T-cell (primary cell): ENCODE measurements at regions not wholly inside any gene's neighbourhood (a gene's known extent, or its start where the extent isn't known, plus 50 kb on each side); places are given as distances from the start of the nearest gene placed in this dataset.
"Not testable (repeated sequence)": the region's sequence is repeated elsewhere in the genome, so short reads cannot be mapped to it uniquely, and the experiment has no call there.

ENCODE experiments used
- ATAC-seq, 4 experiments: fragments of 200-7000 bp in 3 of 4; fragments of 150-1000 bp in 1 of 4; cut with Tn5 transposase; replicated peaks in 1 of 4; 1 replicate in 3 of 4; 2 replicates in 1 of 4; pipeline ENCODE4 v1.10.0; 2021; ENCODE audit warnings: moderate library complexity in 3 of 4, mild to moderate bottlenecking in 2 of 4, moderate number of reproducible peaks in 1 of 4
- CTCF ChIA-PET, 2 donors: fragments of 300-600 bp; sonication (Branson Sonifier 250); formaldehyde crosslinking; loops; one replicate each; lab custom pipeline; 2022; ENCODE audit warnings: antibody characterized with exemption in 2 of 2; lab: Charles Lee
- POLR2A ChIA-PET, 2 donors: fragments of 300-600 bp; sonication (Branson Sonifier 250); formaldehyde crosslinking; loops; one replicate each; lab custom pipeline; 2022; ENCODE audit warnings: antibody characterized with exemption in 2 of 2; lab: Charles Lee
- DNase-seq, 35 experiments: peaks; one replicate each; pipeline versions ENCODE4 v3.0.0 to v3.0.0-alpha.2; 2013 to 2023
- H3K27ac ChIP-seq: one replicate; pipeline ENCODE4 v1.5.1; 2013; ENCODE audit warnings: low read length
- H3K27me3 ChIP-seq, 2 experiments: replicated peaks in 1 of 2; 1 replicate in 1 of 2; 2 replicates in 1 of 2; pipeline versions ENCODE4 v1.6.1 to v1.7.0; 2013; ENCODE audit warnings: low read length in 1 of 2, mixed read lengths in 1 of 2; ENCODE audit not compliant: control insufficient read depth in 2 of 2, insufficient read depth in 2 of 2; ENCODE audit errors: extremely low read depth in 1 of 2
- H3K36me3 ChIP-seq, 2 donors: 1 replicate in 1 of 2; 2 replicates in 1 of 2; pipeline versions ENCODE4 v1.6.1 to v1.7.0; 2013; ENCODE audit warnings: low read length in 1 of 2; ENCODE audit not compliant: control insufficient read depth in 2 of 2, insufficient read depth in 1 of 2; ENCODE audit errors: extremely low read depth in 1 of 2
- H3K4me1 ChIP-seq, 2 experiments: 1 replicate in 1 of 2; 2 replicates in 1 of 2; pipeline versions ENCODE4 v1.6.1 to v1.7.0; 2013; ENCODE audit warnings: low read length in 2 of 2, mixed read lengths in 1 of 2; ENCODE audit not compliant: insufficient read depth in 2 of 2, control insufficient read depth in 1 of 2; ENCODE audit errors: extremely low read depth in 1 of 2
- H3K4me3 ChIP-seq, 2 donors: 1 replicate in 1 of 2; 2 replicates in 1 of 2; pipeline versions ENCODE4 v1.5.1 to v1.7.0; 2013; ENCODE audit warnings: mild to moderate bottlenecking in 2 of 2, low read length in 1 of 2, moderate library complexity in 1 of 2; ENCODE audit not compliant: control insufficient read depth in 1 of 2; ENCODE audit errors: extremely low read depth in 1 of 2
- H3K9me3 ChIP-seq: 2 replicates; pipeline ENCODE4 v1.7.0; 2013
- H3K27ac Mint-ChIP-seq, 2 donors: one replicate each; pipeline ENCODE4 v1.8.0; 2020 to 2021; ENCODE audit warnings: mild to moderate bottlenecking in 2 of 2, mixed read lengths in 2 of 2
- H3K27me3 Mint-ChIP-seq, 2 donors: one replicate each; pipeline ENCODE4 v1.8.0; 2021 to 2022; ENCODE audit warnings: mixed read lengths in 2 of 2
- H3K36me3 Mint-ChIP-seq: one replicate; pipeline ENCODE4 v1.8.0; 2021; ENCODE audit warnings: mixed read lengths
- H3K4me1 Mint-ChIP-seq, 3 donors: one replicate each; pipeline ENCODE4 v1.8.0; 2020 to 2022; ENCODE audit warnings: mixed read lengths in 3 of 3, mild to moderate bottlenecking in 1 of 3
- H3K4me3 Mint-ChIP-seq, 3 donors: one replicate each; pipeline ENCODE4 v1.8.0; 2020 to 2022; ENCODE audit warnings: mild to moderate bottlenecking in 3 of 3, mixed read lengths in 3 of 3, moderate library complexity in 3 of 3
- H3K9me3 Mint-ChIP-seq, 3 donors: one replicate each; pipeline ENCODE4 v1.8.0; 2020 to 2022; ENCODE audit warnings: mixed read lengths in 3 of 3
- WGBS: methylation state at CpG from one replicate; pipeline ENCODE4 v1.1.5; 2013; ENCODE audit warnings: missing lambda C conversion rate; ENCODE audit not compliant: insufficient coverage; 5-methylcytosine and 5-hydroxymethylcytosine counted together

- no peak overlapping the region for H3K27ac ChIP-seq
- ChIA-PET CTCF (no interaction called here), POLR2A (no interaction called here)
- Mint-ChIP-seq H3K4me1 (no peaks in the 10 kb centered on the region), H3K4me3 (no peak overlapping the region), H3K36me3 (no peaks in the 10 kb centered on the region), H3K27me3 (no peaks in the 10 kb centered on the region), H3K9me3 (peaks cover 0 to 17% (median 4%) of the 10 kb centered on the region in 3 donors), H3K27ac (no peak overlapping the region)
- no peaks in the 10 kb centered on the region for H3K4me1 ChIP-seq
- H3K36me3 ChIP-seq = no peaks in the 10 kb centered on the region
- ATAC-seq (no peak), DNase-seq (no peak)
- no peaks in the 10 kb centered on the region for H3K9me3 ChIP-seq
- WGBS = 82% methylated on average over 5 of the region's 5 CpGs
- H3K27me3 ChIP-seq = peaks cover 0 to 7% of the 10 kb centered on the region in 2 experiments
- H3K4me3 ChIP-seq = no peak overlapping the region
Measured at GRCh38 chr2:226087505-226088365, 688.2 kb downstream of the NYAP2 start.

- ATAC-seq (no peak), DNase-seq (no peak)
- Mint-ChIP-seq H3K36me3 (no peaks in the 10 kb centered on the region), H3K9me3 (peaks cover 0 to 12% (median 0%) of the 10 kb centered on the region in 3 donors), H3K4me3 (no peak overlapping the region), H3K27ac (no peak overlapping the region), H3K4me1 (no peaks in the 10 kb centered on the region), H3K27me3 (no peaks in the 10 kb centered on the region)
- peaks cover 0 to 7% of the 10 kb centered on the region in 2 experiments for H3K27me3 ChIP-seq
- no peak overlapping the region for H3K4me3 ChIP-seq
- ChIA-PET CTCF (no interaction called here), POLR2A (no interaction called here)
- WGBS = 76% methylated on average over 3 of the region's 3 CpGs
- no peaks in the 10 kb centered on the region for H3K9me3 ChIP-seq
- H3K4me1 ChIP-seq = no peaks in the 10 kb centered on the region
- H3K27ac ChIP-seq = no peak overlapping the region
- H3K36me3 ChIP-seq = no peaks in the 10 kb centered on the region
Measured at GRCh38 chr2:226087051-226087450, 687.5 kb downstream of the NYAP2 start.

GRCh38 chr2:226086190-226086589 is 686.7 kb downstream of the NYAP2 start:
- H3K27ac ChIP-seq = no peak overlapping the region
- H3K4me3 ChIP-seq = no peak overlapping the region
- ATAC-seq = no peak
- Mint-ChIP-seq H3K4me1 (no peaks in the 10 kb centered on the region), H3K27me3 (no peaks in the 10 kb centered on the region), H3K9me3 (peaks cover 0 to 12% (median 0%) of the 10 kb centered on the region in 3 donors), H3K4me3 (no peak overlapping the region), H3K27ac (no peak overlapping the region), H3K36me3 (no peaks in the 10 kb centered on the region)
- ChIA-PET CTCF (no interaction called here), POLR2A (no interaction called here)
- no CpG with 5 or more reads among the region's 1 CpG for WGBS
- H3K36me3 ChIP-seq = no peaks in the 10 kb centered on the region
- H3K9me3 ChIP-seq = no peaks in the 10 kb centered on the region
- no peak for DNase-seq
- H3K27me3 ChIP-seq = no peaks in the 10 kb centered on the region
- H3K4me1 ChIP-seq = no peaks in the 10 kb centered on the region

GRCh38 chr2:226085425-226085824 is 685.9 kb downstream of the NYAP2 start:
- POLR2A ChIA-PET, DNase-seq, H3K36me3 Mint-ChIP-seq, H3K4me1 ChIP-seq, H3K36me3 ChIP-seq, H3K4me1 Mint-ChIP-seq, H3K9me3 ChIP-seq, H3K27me3 ChIP-seq, H3K27ac ChIP-seq, H3K4me3 Mint-ChIP-seq, H3K27me3 Mint-ChIP-seq, H3K4me3 ChIP-seq, H3K27ac Mint-ChIP-seq, ATAC-seq, CTCF ChIA-PET: not testable (repeated sequence)
- peaks cover 0 to 12% (median 0%) of the 10 kb centered on the region in 3 donors for H3K9me3 Mint-ChIP-seq

- DNase-seq (no peak), ATAC-seq (no peak)
- Mint-ChIP-seq H3K27ac (no peak overlapping the region), H3K4me3 (no peak overlapping the region), H3K4me1 (no peaks in the 10 kb centered on the region), H3K36me3 (no peaks in the 10 kb centered on the region), H3K27me3 (peaks cover 0 to 8% of the 10 kb centered on the region in 2 donors), H3K9me3 (peaks cover 0 to 3% (median 0%) of the 10 kb centered on the region in 3 donors)
- H3K4me3 ChIP-seq = no peak overlapping the region
- H3K27me3 ChIP-seq = no peaks in the 10 kb centered on the region
- POLR2A ChIA-PET = no interaction called here
- no peak overlapping the region for H3K27ac ChIP-seq
- H3K9me3 ChIP-seq = no peaks in the 10 kb centered on the region
- H3K36me3 ChIP-seq = no peaks in the 10 kb centered on the region
- CTCF ChIA-PET = no interaction called here
- H3K4me1 ChIP-seq = no peaks in the 10 kb centered on the region
Measured at GRCh38 chr2:226080334-226080733, 680.8 kb downstream of the NYAP2 start.

GRCh38 chr2:226079671-226080181 is 680.2 kb downstream of the NYAP2 start:
- no peaks in the 10 kb centered on the region for H3K9me3 ChIP-seq
- no peak overlapping the region for H3K4me3 ChIP-seq
- Mint-ChIP-seq H3K27ac (no peak overlapping the region), H3K4me1 (no peaks in the 10 kb centered on the region), H3K27me3 (peaks cover 0 to 8% of the 10 kb centered on the region in 2 donors), H3K36me3 (no peaks in the 10 kb centered on the region), H3K9me3 (no peaks in the 10 kb centered on the region), H3K4me3 (no peak overlapping the region)
- CTCF ChIA-PET = no interaction called here
- no peaks in the 10 kb centered on the region for H3K36me3 ChIP-seq
- no peak overlapping the region for H3K27ac ChIP-seq
- DNase-seq = no peak
- POLR2A ChIA-PET = no interaction called here
- H3K27me3 ChIP-seq = no peaks in the 10 kb centered on the region
- ATAC-seq = no peak
- no peaks in the 10 kb centered on the region for H3K4me1 ChIP-seq
